Aorta (tissue), 5 donors: ENCODE measurements at regions not wholly inside any gene's neighbourhood (a gene's known extent, or its start where the extent isn't known, plus 50 kb on each side); places are given as distances from the start of the nearest gene placed in this dataset.
A peak's percentile ranks its signal among the peaks of the same experiment; 100 is the strongest.

Experiments
- ATAC-seq: fragments of 200-7000 bp; cut with Tn5 transposase; one replicate; pipeline ENCODE4 v1.9.1; 2022; ENCODE audit warnings: moderate library complexity; ENCODE audit not compliant: low FRiP score
- DNase-seq, 2 donors: peaks; one replicate each; pipeline ENCODE4 v3.0.0-alpha.2; 2020
- H3K27ac ChIP-seq, 2 donors: one replicate each; pipeline ENCODE4 v1.5.1; 2013; ENCODE audit warnings: low read length in 2 of 2, mild to moderate bottlenecking in 2 of 2, moderate library complexity in 2 of 2, control low read depth in 1 of 2, inconsistent platforms in 1 of 2, low read depth in 1 of 2
- H3K27me3 ChIP-seq, 2 donors: one replicate each; pipeline ENCODE4 v1.6.1; 2013; ENCODE audit warnings: control low read depth in 1 of 2, low read length in 1 of 2, mild to moderate bottlenecking in 1 of 2, moderate library complexity in 1 of 2; ENCODE audit not compliant: insufficient read depth in 2 of 2, control insufficient read depth in 1 of 2
- H3K36me3 ChIP-seq, 2 donors: one replicate each; pipeline ENCODE4 v1.6.1; 2013; ENCODE audit warnings: control low read depth in 1 of 2, low read length in 1 of 2, mild to moderate bottlenecking in 1 of 2; ENCODE audit not compliant: insufficient read depth in 2 of 2, control insufficient read depth in 1 of 2
- H3K4me1 ChIP-seq, 2 donors: one replicate each; pipeline ENCODE4 v1.6.1; 2013; ENCODE audit warnings: low read length in 2 of 2, control low read depth in 1 of 2, mild to moderate bottlenecking in 1 of 2, moderate library complexity in 1 of 2; ENCODE audit not compliant: insufficient read depth in 2 of 2, control insufficient read depth in 1 of 2
- H3K4me3 ChIP-seq, 2 donors: one replicate each; pipeline ENCODE4 v1.5.1; 2013; ENCODE audit warnings: low read length in 2 of 2, control low read depth in 1 of 2, mild to moderate bottlenecking in 1 of 2
- H3K9me3 ChIP-seq: one replicate; pipeline ENCODE4 v1.6.1; 2013; ENCODE audit warnings: mild to moderate bottlenecking, low read length; ENCODE audit not compliant: control insufficient read depth
- WGBS, 2 donors: extraction: QIAGEN DNeasy Blood & Tissue Kit; methylation state at CpG; one replicate each; pipeline ENCODE4 v1.1.7; 2013; 5-methylcytosine and 5-hydroxymethylcytosine counted together
- intact Hi-C, 2 donors: fragments of 100-400 bp; cut with DNase I; formaldehyde crosslinking; loops; one replicate each; pipeline versions ENCODE4 v1.14.2 to v1.15.0; 2022
- donor health status: healthy with polysubstance abuse.
- donor health status: Bipolar disorder and iron deficiency.
- donor health status: DM: no; HTN: no; CAD: no.
- donor health status: DM: no; HTN: no; CAD: no.
- donor health status: DM: yes; HTN: yes; CAD: no.

- intact Hi-C loops, result no loop called here
- 88 to 92% methylated on average over 8 of the region's 8 CpGs for WGBS, 2 donors
- no peak for DNase-seq
Observed at GRCh38 chr11:109106151-109106906, 315.7 kb upstream of the C11orf87 start.

GRCh38 chr11:109109150-109109549, 312.8 kb upstream of the C11orf87 start:
- ATAC-seq, result no peak
- H3K4me3 ChIP-seq, result no peak overlapping the region
- H3K27me3 ChIP-seq, result no peaks in the 10 kb centered on the region
- H3K9me3 ChIP-seq, result no peaks in the 10 kb centered on the region
- no peak overlapping the region for H3K27ac ChIP-seq
- 73 to 79% methylated on average over 3 of the region's 3 CpGs for WGBS, 2 donors
- H3K4me1 ChIP-seq, result no peaks in the 10 kb centered on the region
- intact Hi-C loops, result no loop called here
- no peak for DNase-seq
- no peaks in the 10 kb centered on the region for H3K36me3 ChIP-seq

More at GRCh38 chr11:109106151-109106906, 315.7 kb upstream of the C11orf87 start:
- Histone ChIP-seq H3K4me1 (no peaks in the 10 kb centered on the region), H3K4me3 (no peak overlapping the region), H3K36me3 (no peaks in the 10 kb centered on the region), H3K27me3 (no peaks in the 10 kb centered on the region), H3K27ac (no peak overlapping the region), H3K9me3 (no peaks in the 10 kb centered on the region)
- no peak for ATAC-seq

- Histone ChIP-seq H3K4me3 (no peak overlapping the region), H3K27me3 (no peaks in the 10 kb centered on the region), H3K36me3 (no peaks in the 10 kb centered on the region), H3K9me3 (no peaks in the 10 kb centered on the region), H3K4me1 (no peaks in the 10 kb centered on the region), H3K27ac (no peak overlapping the region)
- 67 to 68% methylated on average over 5 of the region's 5 CpGs for WGBS, 2 donors
- DNase-seq (no peak), ATAC-seq (no peak)
- intact Hi-C loops, result no loop called here
Observed at GRCh38 chr11:109109571-109110315, 312.2 kb upstream of the C11orf87 start.

- intact Hi-C loops, result no loop called here
Observed at GRCh38 chr11:109112261-109112660, 309.7 kb upstream of the C11orf87 start.

GRCh38 chr11:109112821-109113280, 309.1 kb upstream of the C11orf87 start:
- no peaks in the 10 kb centered on the region for H3K4me1 ChIP-seq
- no peak overlapping the region for H3K27ac ChIP-seq
- no peak overlapping the region for H3K4me3 ChIP-seq
- intact Hi-C loops, result no loop called here
- ATAC-seq (no peak), DNase-seq (no peak)
- no peaks in the 10 kb centered on the region for H3K9me3 ChIP-seq
- no peaks in the 10 kb centered on the region for H3K27me3 ChIP-seq
- WGBS, 2 donors, result 31 to 39% methylated on average over 7 of the region's 7 CpGs
- no peaks in the 10 kb centered on the region for H3K36me3 ChIP-seq

More at GRCh38 chr11:109112261-109112660, 309.7 kb upstream of the C11orf87 start:
- H3K9me3 ChIP-seq, result no peaks in the 10 kb centered on the region
- H3K36me3 ChIP-seq, result no peaks in the 10 kb centered on the region
- ATAC-seq (no peak), DNase-seq (no peak)
- no peak overlapping the region for H3K4me3 ChIP-seq
- no peaks in the 10 kb centered on the region for H3K4me1 ChIP-seq
- WGBS, 2 donors, result 3 to 6% methylated on average over 2 of the region's 2 CpGs
- H3K27ac ChIP-seq, result no peak overlapping the region
- H3K27me3 ChIP-seq, result no peaks in the 10 kb centered on the region

GRCh38 chr11:109120341-109120740, 301.6 kb upstream of the C11orf87 start:
- Histone ChIP-seq H3K4me1 (no peaks in the 10 kb centered on the region), H3K27me3 (no peaks in the 10 kb centered on the region), H3K4me3 (no peak overlapping the region), H3K27ac (no peak overlapping the region), H3K9me3 (no peaks in the 10 kb centered on the region), H3K36me3 (no peaks in the 10 kb centered on the region)
- intact Hi-C loops, result no loop called here
- no peak for DNase-seq
- no peak for ATAC-seq
- 94 to 96% methylated on average over 3 of the region's 3 CpGs for WGBS, 2 donors

- WGBS, 2 donors, result 97 to 98% methylated on average over 5 of the region's 5 CpGs
- ATAC-seq, result no peak
- H3K36me3 ChIP-seq, result no peaks in the 10 kb centered on the region
Observed at GRCh38 chr11:109121173-109121932, 300.6 kb upstream of the C11orf87 start.

GRCh38 chr11:109123816-109124787, 297.9 kb upstream of the C11orf87 start:
- H3K4me3 ChIP-seq, result no peak overlapping the region
- ATAC-seq, result peak; percentile 54
- 9 to 14% methylated on average over 11 of the region's 11 CpGs for WGBS, 2 donors

More at GRCh38 chr11:109121173-109121932, 300.6 kb upstream of the C11orf87 start:
- H3K4me1 ChIP-seq, result no peaks in the 10 kb centered on the region
- no peaks in the 10 kb centered on the region for H3K9me3 ChIP-seq
- DNase-seq, result no peak
- H3K4me3 ChIP-seq, result no peak overlapping the region
- intact Hi-C loops, result no loop called here
- no peaks in the 10 kb centered on the region for H3K27me3 ChIP-seq
- H3K27ac ChIP-seq, result no peak overlapping the region

More at GRCh38 chr11:109123816-109124787, 297.9 kb upstream of the C11orf87 start:
- H3K27ac ChIP-seq, result no peak overlapping the region
- DNase-seq, result peak; percentile 54 to 77
- no peaks in the 10 kb centered on the region for H3K36me3 ChIP-seq
- no peaks in the 10 kb centered on the region for H3K27me3 ChIP-seq
- H3K4me1 ChIP-seq, result no peaks in the 10 kb centered on the region
- H3K9me3 ChIP-seq, result no peaks in the 10 kb centered on the region
- intact Hi-C loops, result no loop called here
